CD4-positive, alpha-beta T cell treated with Interleukin-1 beta for 1 hour (primary cell): ENCODE measurements at regions not wholly inside any gene's neighbourhood (a gene's known extent, or its start where the extent isn't known, plus 50 kb on each side); places are given as distances from the start of the nearest gene placed in this dataset.
"Not testable (repeated sequence)": the region's sequence is repeated elsewhere in the genome, so short reads cannot be mapped to it uniquely, and the experiment has no call there.

Experiments used
- DNase-seq, 2 donors: peaks; one replicate each; pipeline ENCODE4 v3.0.0-alpha.2; 2020 to 2022

GRCh38 chr7:4527988-4528636, 154.0 kb upstream of the FOXK1 start:
- no peak for DNase-seq

- DNase-seq: no peak
These were observed 150.9 kb upstream of the FOXK1 start for GRCh38 chr7:4531236-4531635.

- DNase-seq: not testable (repeated sequence)
These were observed 148.8 kb upstream of the FOXK1 start for GRCh38 chr7:4533339-4533738.

GRCh38 chr7:4549681-4550080, 132.4 kb upstream of the FOXK1 start:
- no peak for DNase-seq

GRCh38 chr7:4550117-4550516, 132.0 kb upstream of the FOXK1 start:
- DNase-seq: no peak

- no peak for DNase-seq
These were observed 129.1 kb upstream of the FOXK1 start for GRCh38 chr7:4552985-4553384.

GRCh38 chr7:4556868-4557793, 125.0 kb upstream of the FOXK1 start:
- DNase-seq: no peak

GRCh38 chr7:4561795-4562194, 120.3 kb upstream of the FOXK1 start:
- no peak for DNase-seq

- no peak for DNase-seq
These were observed 115.4 kb upstream of the FOXK1 start for GRCh38 chr7:4566714-4567113.

- no peak for DNase-seq
These were observed 107.2 kb upstream of the FOXK1 start for GRCh38 chr7:4574851-4575250.

GRCh38 chr7:4575254-4575653, 106.8 kb upstream of the FOXK1 start:
- DNase-seq: no peak

GRCh38 chr7:4602905-4603842, 78.9 kb upstream of the FOXK1 start:
- DNase-seq: no peak

- no peak for DNase-seq
These were observed 78.3 kb upstream of the FOXK1 start for GRCh38 chr7:4603843-4604231.

- no peak for DNase-seq
These were observed 77.6 kb upstream of the FOXK1 start for GRCh38 chr7:4604456-4604940.

- DNase-seq: no peak
These were observed 75.3 kb upstream of the FOXK1 start for GRCh38 chr7:4606797-4607196.

GRCh38 chr7:4607311-4607729, 74.8 kb upstream of the FOXK1 start:
- no peak for DNase-seq

- not testable (repeated sequence) for DNase-seq
These were observed 72.5 kb upstream of the FOXK1 start for GRCh38 chr7:4609576-4609975.

GRCh38 chr7:4610768-4611467, 71.2 kb upstream of the FOXK1 start:
- peak; percentile 47 to 77 for DNase-seq

- no peak for DNase-seq
These were observed 69.9 kb upstream of the FOXK1 start for GRCh38 chr7:4612237-4612636.

GRCh38 chr7:4612939-4613841, 68.9 kb upstream of the FOXK1 start:
- no peak for DNase-seq
